Parathyroid adenoma (tissue), 2 donors: ENCODE measurements at regions not wholly inside any gene's neighbourhood (a gene's known extent, or its start where the extent isn't known, plus 50 kb on each side); places are given as distances from the start of the nearest gene placed in this dataset.

Experiments
- H2AFZ ChIP-seq: fragments of 300-600 bp; sonication (generic); one replicate; pipeline ENCODE4 v1.7.0; 2017; ENCODE audit warnings: antibody characterized with exemption, mild to moderate bottlenecking
- H3K27ac ChIP-seq: fragments of 300-600 bp; sonication (generic); one replicate; pipeline ENCODE4 v1.7.0; 2017
- H3K27me3 ChIP-seq: fragments of 300-600 bp; sonication (generic); one replicate; pipeline ENCODE4 v1.7.0; 2017; ENCODE audit warnings: low read length; ENCODE audit not compliant: control insufficient read depth, insufficient read depth
- H3K36me3 ChIP-seq: fragments of 300-600 bp; sonication (generic); one replicate; pipeline ENCODE4 v1.7.0; 2017; ENCODE audit warnings: low read length; ENCODE audit not compliant: control insufficient read depth, insufficient read depth
- H3K4me1 ChIP-seq: fragments of 300-600 bp; sonication (generic); one replicate; pipeline ENCODE4 v1.7.0; 2017; ENCODE audit warnings: control low read depth
- H3K4me2 ChIP-seq: fragments of 300-600 bp; sonication (generic); one replicate; pipeline ENCODE4 v1.7.0; 2017; ENCODE audit warnings: low read length
- H3K4me3 ChIP-seq: fragments of 300-600 bp; sonication (generic); one replicate; pipeline ENCODE4 v1.7.0; 2017; ENCODE audit warnings: low read depth, low read length
- H3K79me2 ChIP-seq: fragments of 300-600 bp; sonication (generic); one replicate; pipeline ENCODE4 v1.7.0; 2017; ENCODE audit warnings: control low read depth
- H3K9ac ChIP-seq: fragments of 300-600 bp; sonication (generic); one replicate; pipeline ENCODE4 v1.7.0; 2017; ENCODE audit warnings: mild to moderate bottlenecking
- H3K9me3 ChIP-seq: fragments of 300-600 bp; sonication (generic); one replicate; pipeline ENCODE4 v1.7.0; 2017; ENCODE audit warnings: low read length; ENCODE audit not compliant: control insufficient read depth
- TF ChIP-seq, protein P1 (sequence below): fragments of 300-600 bp; sonication (generic); IDR thresholded peaks from one replicate; pipeline ENCODE4 v1.7.0; 2017; ENCODE audit warnings: antibody characterized with exemption, mild to moderate bottlenecking
- donor health status: primary hyperparathyroidism.

GRCh38 chr5:144060598-144060997 lies 109.9 kb downstream of the YIPF5 start:
- H3K4me2 ChIP-seq, result no peak overlapping the region
- TF ChIP-seq, protein P1, sequence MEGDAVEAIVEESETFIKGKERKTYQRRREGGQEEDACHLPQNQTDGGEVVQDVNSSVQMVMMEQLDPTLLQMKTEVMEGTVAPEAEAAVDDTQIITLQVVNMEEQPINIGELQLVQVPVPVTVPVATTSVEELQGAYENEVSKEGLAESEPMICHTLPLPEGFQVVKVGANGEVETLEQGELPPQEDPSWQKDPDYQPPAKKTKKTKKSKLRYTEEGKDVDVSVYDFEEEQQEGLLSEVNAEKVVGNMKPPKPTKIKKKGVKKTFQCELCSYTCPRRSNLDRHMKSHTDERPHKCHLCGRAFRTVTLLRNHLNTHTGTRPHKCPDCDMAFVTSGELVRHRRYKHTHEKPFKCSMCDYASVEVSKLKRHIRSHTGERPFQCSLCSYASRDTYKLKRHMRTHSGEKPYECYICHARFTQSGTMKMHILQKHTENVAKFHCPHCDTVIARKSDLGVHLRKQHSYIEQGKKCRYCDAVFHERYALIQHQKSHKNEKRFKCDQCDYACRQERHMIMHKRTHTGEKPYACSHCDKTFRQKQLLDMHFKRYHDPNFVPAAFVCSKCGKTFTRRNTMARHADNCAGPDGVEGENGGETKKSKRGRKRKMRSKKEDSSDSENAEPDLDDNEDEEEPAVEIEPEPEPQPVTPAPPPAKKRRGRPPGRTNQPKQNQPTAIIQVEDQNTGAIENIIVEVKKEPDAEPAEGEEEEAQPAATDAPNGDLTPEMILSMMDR, result no peak
- no peak overlapping the region for H3K9ac ChIP-seq
- H3K27ac ChIP-seq, result no peak overlapping the region
- H3K9me3 ChIP-seq, result no peaks in the 10 kb centered on the region
- H3K79me2 ChIP-seq, result no peaks in the 10 kb centered on the region
- H3K36me3 ChIP-seq, result no peaks in the 10 kb centered on the region
- no peaks in the 10 kb centered on the region for H3K27me3 ChIP-seq
- H3K4me1 ChIP-seq, result no peaks in the 10 kb centered on the region
- no peak overlapping the region for H3K4me3 ChIP-seq
- H2AFZ ChIP-seq, result no peak overlapping the region

GRCh38 chr5:144065786-144066185 lies 104.7 kb downstream of the YIPF5 start:
- Histone ChIP-seq H3K27ac (no peak overlapping the region), H3K4me2 (no peak overlapping the region), H3K36me3 (no peaks in the 10 kb centered on the region), H3K4me3 (no peak overlapping the region), H3K79me2 (no peaks in the 10 kb centered on the region), H3K4me1 (no peaks in the 10 kb centered on the region), H3K9ac (no peak overlapping the region), H3K9me3 (no peaks in the 10 kb centered on the region), H3K27me3 (no peaks in the 10 kb centered on the region), H2AFZ (no peak overlapping the region)
- TF ChIP-seq, protein P1, result no peak

- Histone ChIP-seq H3K79me2 (no peaks in the 10 kb centered on the region), H3K9ac (no peak overlapping the region), H3K4me2 (no peak overlapping the region), H3K27ac (no peak overlapping the region), H3K9me3 (no peaks in the 10 kb centered on the region), H3K36me3 (no peaks in the 10 kb centered on the region), H3K4me1 (no peaks in the 10 kb centered on the region), H3K4me3 (no peak overlapping the region), H2AFZ (no peak overlapping the region), H3K27me3 (no peaks in the 10 kb centered on the region)
- TF ChIP-seq, protein P1, result no peak
Measured at GRCh38 chr5:144072518-144072927, 97.9 kb downstream of the YIPF5 start.

GRCh38 chr5:144076521-144077083 lies 93.9 kb downstream of the YIPF5 start:
- H3K9me3 ChIP-seq, result no peaks in the 10 kb centered on the region
- no peak overlapping the region for H3K4me2 ChIP-seq
- H3K36me3 ChIP-seq, result no peaks in the 10 kb centered on the region
- no peaks in the 10 kb centered on the region for H3K27me3 ChIP-seq
- H3K9ac ChIP-seq, result no peak overlapping the region
- H3K27ac ChIP-seq, result no peak overlapping the region
- H3K79me2 ChIP-seq, result no peaks in the 10 kb centered on the region
- no peak overlapping the region for H3K4me3 ChIP-seq
- no peak overlapping the region for H2AFZ ChIP-seq
- TF ChIP-seq, protein P1, result no peak
- H3K4me1 ChIP-seq, result no peaks in the 10 kb centered on the region

DNA sequence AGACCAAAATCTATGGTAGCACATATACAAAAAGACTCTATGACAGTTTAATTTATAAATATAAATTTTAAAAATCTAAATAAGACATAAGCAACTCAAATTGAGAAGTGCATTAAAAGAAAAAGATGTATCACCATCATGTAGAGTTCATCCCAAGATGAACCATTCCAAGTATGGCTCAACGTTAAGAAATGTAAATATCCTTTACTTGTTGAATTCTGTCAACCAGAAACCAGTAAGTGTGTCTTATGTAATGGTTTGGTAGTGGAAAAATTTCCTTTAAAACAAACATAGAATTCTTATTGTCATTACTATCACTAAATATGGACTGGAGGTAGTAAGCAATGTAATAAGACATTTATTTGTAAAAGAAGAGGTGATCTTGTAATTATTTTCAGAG lies 87.3 kb downstream of the YIPF5 start:
- TF ChIP-seq, protein P1, result no peak
- Histone ChIP-seq H3K79me2 (no peaks in the 10 kb centered on the region), H2AFZ (no peak overlapping the region), H3K4me2 (no peak overlapping the region), H3K9ac (no peak overlapping the region), H3K4me1 (no peaks in the 10 kb centered on the region), H3K9me3 (no peaks in the 10 kb centered on the region), H3K27ac (no peak overlapping the region), H3K36me3 (no peaks in the 10 kb centered on the region), H3K27me3 (no peaks in the 10 kb centered on the region), H3K4me3 (no peak overlapping the region)
